ENCODE measurements at regions not wholly inside any gene's neighbourhood (a gene's known extent, or its start where the extent isn't known, plus 50 kb on each side); places are given as distances from the start of the nearest gene placed in this dataset.

GRCh38 chr9:135219676-135220600, 132.5 kb downstream of the OLFM1 start:
- no peak for DNase-seq (ENCODE audit: low spot score)

DNA sequence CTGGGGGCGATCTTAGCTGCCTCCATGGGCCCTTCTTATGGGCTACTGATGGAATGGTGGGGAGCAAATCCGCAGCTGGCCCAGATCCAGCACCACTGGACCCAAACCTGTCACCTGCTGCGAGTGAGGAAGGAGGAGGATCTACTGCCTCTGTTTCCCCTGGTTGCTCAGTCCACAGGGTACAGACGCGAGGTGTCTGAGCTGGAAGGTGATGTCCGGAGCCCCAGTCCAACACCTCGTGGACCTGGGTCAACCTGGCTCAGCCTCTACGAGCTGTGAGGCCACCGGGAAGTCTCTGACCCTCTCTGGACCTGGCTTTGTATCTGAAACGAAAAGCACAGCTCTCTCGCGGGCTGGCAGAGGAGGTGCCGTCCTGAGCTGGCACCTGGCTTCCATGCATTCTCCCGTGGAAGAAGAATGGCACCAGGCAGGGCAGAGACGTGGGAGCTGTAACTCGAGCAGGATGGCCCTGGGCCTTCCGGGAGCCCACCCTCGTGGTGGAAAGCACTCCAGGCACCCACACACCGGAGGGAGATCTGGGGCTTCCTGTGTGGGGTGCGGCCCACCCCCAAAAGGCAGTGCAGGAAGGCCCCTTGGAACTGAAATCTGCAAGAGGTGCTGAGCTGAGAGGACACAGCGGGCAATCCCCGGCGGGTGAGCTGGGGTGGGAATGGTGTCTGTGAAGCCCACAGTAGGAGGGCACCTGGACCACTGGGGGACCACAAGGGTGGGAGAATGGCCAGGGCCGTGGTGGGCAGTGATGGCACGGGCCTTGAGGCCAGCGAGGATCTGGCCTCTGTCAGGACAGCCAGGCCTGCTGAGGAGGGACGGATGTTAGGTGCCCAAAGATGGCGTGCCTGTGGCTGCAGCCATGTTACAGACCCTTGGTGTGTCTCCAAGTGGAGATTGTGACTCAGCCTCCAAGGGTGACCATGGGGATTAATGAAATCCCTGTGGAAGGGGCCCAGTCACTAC, 133.4 kb downstream of the OLFM1 start:
- no peak for DNase-seq (ENCODE audit: low spot score)

GRCh38 chr9:135221576-135221950, 134.1 kb downstream of the OLFM1 start:
- no peak for DNase-seq (ENCODE audit: low spot score)

DNA sequence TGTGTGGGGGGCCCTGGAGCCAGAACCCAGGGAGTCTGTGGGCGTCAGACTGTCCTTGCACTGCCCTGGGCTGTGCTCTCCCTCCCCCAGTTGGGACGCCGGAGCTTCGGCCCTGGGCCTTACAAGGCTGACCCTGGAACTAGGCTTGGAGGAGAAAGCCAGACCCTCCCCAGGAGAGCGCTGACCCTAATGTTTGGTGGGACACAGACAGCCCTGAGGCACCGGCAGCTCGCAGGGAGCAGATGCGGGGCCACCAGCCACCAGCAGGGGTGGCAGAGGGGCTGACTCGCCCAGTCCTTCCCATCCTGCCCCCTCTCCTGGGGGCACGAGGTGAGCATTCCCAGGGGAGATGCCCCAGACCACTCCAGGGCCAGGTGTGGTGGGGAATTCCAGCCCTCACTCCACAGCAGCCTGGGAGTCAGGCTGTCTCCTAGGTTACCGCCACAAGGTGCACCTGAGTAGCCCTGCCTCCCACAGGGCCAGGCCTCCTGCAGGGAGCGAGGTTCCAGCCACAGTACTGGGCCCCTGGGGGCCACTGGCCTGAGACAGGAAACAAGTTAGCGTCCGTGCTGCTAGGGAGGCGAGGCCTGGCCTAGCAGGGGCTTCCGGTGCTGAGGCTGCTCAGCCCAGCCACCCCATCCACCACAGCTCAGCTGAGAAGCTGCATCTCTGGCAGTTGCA, 134.6 kb downstream of the OLFM1 start:
- no peak for DNase-seq (ENCODE audit: low spot score)

- no peak for DNase-seq (ENCODE audit: low spot score)
Observed at GRCh38 chr9:135222881-135223760, 135.7 kb downstream of the OLFM1 start.

DNA sequence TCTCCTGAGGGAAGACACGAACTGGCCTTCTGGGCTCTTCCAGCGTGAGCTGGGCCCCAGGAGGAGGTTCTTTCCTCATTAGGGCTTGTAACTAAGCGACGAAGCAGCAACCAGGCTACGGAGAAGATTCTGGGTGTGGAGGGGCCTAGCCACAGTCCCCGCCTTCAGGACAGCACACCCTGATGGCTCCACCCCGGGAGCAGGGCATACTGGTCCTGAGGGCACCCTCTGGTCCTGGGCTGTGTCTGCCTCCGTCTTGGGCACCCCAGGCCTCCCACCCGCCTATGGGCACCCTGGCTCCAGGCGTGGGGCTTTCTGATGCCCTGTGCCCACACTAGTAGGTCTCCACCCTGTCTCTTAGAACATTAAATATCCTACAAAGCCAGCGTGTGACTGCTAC, 136.4 kb downstream of the OLFM1 start:
- no peak for DNase-seq (ENCODE audit: low spot score)

- no peak for DNase-seq (ENCODE audit: low spot score)
Observed at GRCh38 chr9:135224286-135224877, 136.9 kb downstream of the OLFM1 start.

GRCh38 chr9:135224921-135225541, 137.6 kb downstream of the OLFM1 start:
- DNase-seq (ENCODE audit: low spot score): no peak

GRCh38 chr9:135225619-135226228, 138.3 kb downstream of the OLFM1 start:
- no peak for DNase-seq (ENCODE audit: low spot score)

- no peak for DNase-seq (ENCODE audit: low spot score)
Observed at GRCh38 chr9:135226369-135227050, 139.0 kb downstream of the OLFM1 start.

DNA sequence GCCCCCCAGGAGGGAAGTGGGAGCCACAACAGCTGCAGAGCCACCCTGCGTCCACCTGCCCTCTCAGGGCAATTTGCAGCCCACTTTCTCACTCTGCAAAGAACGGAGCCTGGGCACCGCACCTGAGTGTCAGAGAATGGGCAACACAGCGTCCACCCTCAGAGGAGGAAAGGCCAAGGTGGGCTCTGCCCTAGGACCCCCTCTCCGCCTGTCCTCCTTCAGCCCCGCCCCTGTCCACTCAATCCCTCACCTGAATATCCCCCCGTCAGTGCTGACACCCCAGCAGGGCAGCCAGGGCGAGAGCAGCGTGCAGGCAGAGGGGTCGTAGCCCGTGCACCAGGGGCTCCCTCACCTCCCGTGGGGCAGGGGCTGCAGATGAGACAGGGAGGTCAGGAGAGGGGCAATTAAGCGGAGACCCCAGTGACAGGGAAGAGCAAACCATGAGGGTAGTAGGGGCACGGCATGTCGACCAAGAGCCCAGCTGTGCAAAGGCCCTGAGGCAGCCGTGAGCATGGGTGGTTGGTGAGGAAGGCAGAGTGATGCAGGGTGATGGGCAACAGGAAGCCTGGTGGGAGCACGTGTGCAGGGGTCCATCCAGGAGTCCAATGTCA, 140.3 kb downstream of the OLFM1 start:
- DNase-seq (ENCODE audit: low spot score): no peak

DNA sequence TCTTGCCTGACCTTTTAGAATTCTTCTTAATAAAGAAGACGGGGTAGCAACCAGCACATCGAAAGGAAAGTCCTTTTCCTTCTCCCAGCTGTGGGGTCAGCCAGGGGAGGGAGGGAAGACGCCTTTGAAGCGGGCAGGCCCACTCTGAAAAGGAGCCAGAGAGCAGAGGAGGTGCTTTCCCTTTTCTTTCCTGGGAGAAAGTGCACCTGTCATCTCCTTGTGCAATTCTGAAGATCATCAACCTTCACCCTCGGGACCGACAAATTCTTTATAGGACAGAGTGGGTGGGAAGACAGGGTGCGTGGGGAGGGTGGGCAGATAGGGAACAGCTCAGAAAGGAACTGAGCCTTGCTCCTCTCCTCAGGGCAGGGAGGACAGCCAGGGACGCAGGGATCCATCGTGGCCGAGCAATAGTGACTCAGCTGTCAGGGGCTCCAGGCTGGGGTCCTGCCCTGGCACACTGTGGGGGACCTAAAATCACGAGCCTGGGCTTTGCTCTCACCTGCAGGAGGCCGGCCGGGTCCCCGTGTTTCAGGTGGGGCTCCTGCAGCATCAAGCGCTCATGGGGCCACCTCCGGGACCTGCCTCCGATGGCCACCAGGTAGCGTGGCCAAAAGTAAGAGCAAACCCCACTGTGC, 141.0 kb downstream of the OLFM1 start:
- no peak for DNase-seq (ENCODE audit: low spot score)

GRCh38 chr9:135228983-135229625, 141.6 kb downstream of the OLFM1 start:
- no peak for DNase-seq (ENCODE audit: low spot score)

DNA sequence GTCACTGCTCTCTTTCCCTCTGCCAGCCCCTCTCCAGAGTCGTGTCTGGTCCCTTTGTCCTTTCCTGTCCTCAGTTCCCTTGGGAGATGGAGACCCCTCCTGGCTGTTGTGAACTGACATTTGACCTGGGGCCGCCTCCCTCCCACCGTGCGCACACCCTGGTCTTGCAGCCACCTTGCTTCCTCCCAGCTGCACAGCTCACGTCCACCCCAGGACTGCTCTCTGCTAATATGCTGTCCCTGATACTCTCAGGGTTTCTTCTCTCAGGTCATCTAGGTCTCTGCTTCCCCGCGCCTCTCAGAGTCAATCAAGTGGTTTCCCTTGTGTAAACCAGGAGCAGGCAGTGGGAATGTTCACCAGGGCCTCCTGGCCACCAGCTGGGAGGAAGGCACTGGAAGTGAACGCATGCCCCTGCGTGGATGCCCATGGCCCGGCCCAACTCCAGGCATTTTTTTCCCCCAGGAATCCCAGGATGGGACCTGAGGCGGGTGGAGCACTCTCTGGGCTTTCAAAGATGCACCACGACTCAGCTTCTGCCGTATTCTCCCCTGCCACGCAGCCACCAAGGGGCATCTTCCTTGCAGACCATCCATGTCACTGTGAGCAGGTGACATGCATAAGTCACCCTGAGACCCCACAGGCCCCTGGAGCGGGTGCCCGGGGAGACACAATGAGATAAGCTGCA, 142.4 kb downstream of the OLFM1 start:
- DNase-seq (ENCODE audit: low spot score): no peak

- no peak for DNase-seq (ENCODE audit: low spot score)
Observed at GRCh38 chr9:135230386-135230765, 142.9 kb downstream of the OLFM1 start.

DNA sequence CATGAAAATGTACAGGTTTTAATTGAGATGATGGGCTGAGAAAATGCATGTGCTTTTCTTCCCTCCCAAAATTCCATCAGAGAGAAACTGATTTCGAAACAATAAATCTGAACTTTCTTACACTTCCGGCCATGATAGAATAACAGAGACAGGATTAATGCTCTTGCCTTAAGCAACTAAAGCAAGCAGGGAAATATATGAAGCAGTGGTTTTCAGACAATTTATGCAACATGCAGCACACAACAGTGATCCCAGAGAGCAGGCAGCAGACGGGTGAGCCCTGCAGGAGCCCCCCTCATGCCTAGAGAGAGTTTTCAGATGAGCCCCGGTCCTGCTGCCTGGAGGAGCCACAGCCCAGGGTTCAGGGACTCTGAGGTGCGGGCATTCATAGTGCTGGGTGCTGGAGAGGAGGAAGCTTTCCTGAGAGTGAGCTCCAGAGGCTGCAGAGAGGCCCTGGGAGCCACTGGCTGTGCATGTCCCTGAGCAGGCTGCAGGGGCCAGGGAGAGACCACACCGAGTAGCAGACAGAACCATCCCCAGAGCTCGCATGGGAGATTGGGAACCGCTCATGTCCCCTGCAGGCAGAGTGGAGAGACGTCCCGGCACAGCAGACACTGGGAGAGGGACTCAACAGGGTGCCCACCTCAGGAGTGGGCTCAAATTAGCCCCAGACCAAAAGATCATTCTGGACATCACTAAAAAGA, 143.5 kb downstream of the OLFM1 start:
- DNase-seq (ENCODE audit: low spot score): no peak

Measured in HuH-7 (cell line).